Dermis blood vessel endothelial cell (primary cell): ENCODE measurements at regions not wholly inside any gene's neighbourhood (a gene's known extent, or its start where the extent isn't known, plus 50 kb on each side); places are given as distances from the start of the nearest gene placed in this dataset.

Experiments used
- DNase-seq: peaks from one replicate; pipeline ENCODE4 v3.0.0; 2010

GRCh38 chr15:39041979-39042495 is 477.4 kb upstream of the RASGRP1 start:
- DNase-seq = no peak

- DNase-seq = no peak
These were observed 487.2 kb upstream of the RASGRP1 start for GRCh38 chr15:39051626-39052322.

- no peak for DNase-seq
These were observed 487.7 kb upstream of the RASGRP1 start for GRCh38 chr15:39052323-39052705.

GRCh38 chr15:39053480-39053879 is 488.9 kb upstream of the RASGRP1 start:
- DNase-seq = no peak

GRCh38 chr15:39054128-39054732 is 489.6 kb upstream of the RASGRP1 start:
- no peak for DNase-seq

GRCh38 chr15:39056357-39056756 is 491.7 kb upstream of the RASGRP1 start:
- DNase-seq = no peak

GRCh38 chr15:39058351-39059131 is 493.9 kb upstream of the RASGRP1 start:
- no peak for DNase-seq

GRCh38 chr15:39059917-39060316 is 495.3 kb upstream of the RASGRP1 start:
- no peak for DNase-seq

- DNase-seq = no peak
These were observed 497.4 kb upstream of the RASGRP1 start for GRCh38 chr15:39061952-39062464.

GRCh38 chr15:39066677-39067076 is 502.1 kb upstream of the RASGRP1 start:
- DNase-seq = no peak

- no peak for DNase-seq
These were observed 506.4 kb upstream of the THBS1 start for GRCh38 chr15:39074341-39074985.

- DNase-seq = no peak
These were observed 505.6 kb upstream of the THBS1 start for GRCh38 chr15:39075311-39075710.

- DNase-seq = no peak
These were observed 505.0 kb upstream of the THBS1 start for GRCh38 chr15:39075756-39076341.

GRCh38 chr15:39078026-39078425 is 502.9 kb upstream of the THBS1 start:
- DNase-seq = no peak

GRCh38 chr15:39079296-39079847 is 501.5 kb upstream of the THBS1 start:
- peak; percentile 87 for DNase-seq

GRCh38 chr15:39083213-39083612 is 497.7 kb upstream of the THBS1 start:
- no peak for DNase-seq

GRCh38 chr15:39084674-39085530 is 496.0 kb upstream of the THBS1 start:
- DNase-seq = peak; percentile 61

- DNase-seq = no peak
These were observed 494.2 kb upstream of the THBS1 start for GRCh38 chr15:39086641-39087040.

GRCh38 chr15:39088156-39088555 is 492.7 kb upstream of the THBS1 start:
- no peak for DNase-seq

- no peak for DNase-seq
These were observed 488.5 kb upstream of the THBS1 start for GRCh38 chr15:39092354-39092753.

- no peak for DNase-seq
These were observed 488.1 kb upstream of the THBS1 start for GRCh38 chr15:39092761-39093160.
